ENCODE measurements at regions not wholly inside any gene's neighbourhood (a gene's known extent, or its start where the extent isn't known, plus 50 kb on each side); places are given as distances from the start of the nearest gene placed in this dataset.

GRCh38 chr1:232682248-232682647 is 52.3 kb upstream of the SIPA1L2 start:
- no peaks in the 10 kb centered on the region for H3K36me3 ChIP-seq (replicated peaks; ENCODE audit: control insufficient read depth, insufficient read depth, low read length)
- DNase-seq = no peak
- no peak overlapping the region for H3K4me3 ChIP-seq (ENCODE audit: insufficient read depth, low read depth, low read length)
- no peaks in the 10 kb centered on the region for H3K27me3 ChIP-seq (ENCODE audit: control insufficient read depth, insufficient read depth, low read length)

- Histone ChIP-seq H3K36me3 (replicated peaks; ENCODE audit: control insufficient read depth, insufficient read depth, low read length) (no peaks in the 10 kb centered on the region), H3K4me3 (ENCODE audit: insufficient read depth, low read depth, low read length) (no peak overlapping the region), H3K27me3 (ENCODE audit: control insufficient read depth, insufficient read depth, low read length) (no peaks in the 10 kb centered on the region)
- DNase-seq = no peak
These were observed 54.6 kb upstream of the SIPA1L2 start for GRCh38 chr1:232684371-232685105.

GRCh38 chr1:232686346-232686745 is 56.4 kb upstream of the SIPA1L2 start:
- Histone ChIP-seq H3K36me3 (replicated peaks; ENCODE audit: control insufficient read depth, insufficient read depth, low read length) (no peaks in the 10 kb centered on the region), H3K27me3 (ENCODE audit: control insufficient read depth, insufficient read depth, low read length) (no peaks in the 10 kb centered on the region), H3K4me3 (ENCODE audit: insufficient read depth, low read depth, low read length) (no peak overlapping the region)
- DNase-seq = no peak

- Histone ChIP-seq H3K4me3 (ENCODE audit: insufficient read depth, low read depth, low read length) (no peak overlapping the region), H3K36me3 (replicated peaks; ENCODE audit: control insufficient read depth, insufficient read depth, low read length) (no peaks in the 10 kb centered on the region), H3K27me3 (ENCODE audit: control insufficient read depth, insufficient read depth, low read length) (no peaks in the 10 kb centered on the region)
- DNase-seq = no peak
These were observed 57.4 kb upstream of the SIPA1L2 start for GRCh38 chr1:232687304-232687703.

GRCh38 chr1:232687728-232688127 is 57.8 kb upstream of the SIPA1L2 start:
- no peaks in the 10 kb centered on the region for H3K27me3 ChIP-seq (ENCODE audit: control insufficient read depth, insufficient read depth, low read length)
- H3K36me3 ChIP-seq (replicated peaks; ENCODE audit: control insufficient read depth, insufficient read depth, low read length) = no peaks in the 10 kb centered on the region
- no peak for DNase-seq
- H3K4me3 ChIP-seq (ENCODE audit: insufficient read depth, low read depth, low read length) = no peak overlapping the region

GRCh38 chr1:232688398-232688797 is 58.5 kb upstream of the SIPA1L2 start:
- no peak for DNase-seq
- Histone ChIP-seq H3K4me3 (ENCODE audit: insufficient read depth, low read depth, low read length) (no peak overlapping the region), H3K27me3 (ENCODE audit: control insufficient read depth, insufficient read depth, low read length) (no peaks in the 10 kb centered on the region), H3K36me3 (replicated peaks; ENCODE audit: control insufficient read depth, insufficient read depth, low read length) (no peaks in the 10 kb centered on the region)

- H3K4me3 ChIP-seq (ENCODE audit: insufficient read depth, low read depth, low read length) = no peak overlapping the region
- no peaks in the 10 kb centered on the region for H3K27me3 ChIP-seq (ENCODE audit: control insufficient read depth, insufficient read depth, low read length)
- no peak for DNase-seq
- no peaks in the 10 kb centered on the region for H3K36me3 ChIP-seq (replicated peaks; ENCODE audit: control insufficient read depth, insufficient read depth, low read length)
These were observed 59.8 kb upstream of the SIPA1L2 start for GRCh38 chr1:232689711-232690110.

GRCh38 chr1:232690285-232690935 is 60.5 kb upstream of the SIPA1L2 start:
- Histone ChIP-seq H3K27me3 (ENCODE audit: control insufficient read depth, insufficient read depth, low read length) (no peaks in the 10 kb centered on the region), H3K4me3 (ENCODE audit: insufficient read depth, low read depth, low read length) (no peak overlapping the region), H3K36me3 (replicated peaks; ENCODE audit: control insufficient read depth, insufficient read depth, low read length) (no peaks in the 10 kb centered on the region)
- DNase-seq = no peak

GRCh38 chr1:232694475-232694874 is 64.5 kb upstream of the SIPA1L2 start:
- H3K27me3 ChIP-seq (ENCODE audit: control insufficient read depth, insufficient read depth, low read length) = peaks cover 2% of the 10 kb centered on the region; the same call in 1 of the 2 replicates
- no peaks in the 10 kb centered on the region for H3K36me3 ChIP-seq (replicated peaks; ENCODE audit: control insufficient read depth, insufficient read depth, low read length)
- no peak overlapping the region for H3K4me3 ChIP-seq (ENCODE audit: insufficient read depth, low read depth, low read length)
- no peak for DNase-seq

GRCh38 chr1:232695621-232696385 is 65.9 kb upstream of the SIPA1L2 start:
- no peaks in the 10 kb centered on the region for H3K36me3 ChIP-seq (replicated peaks; ENCODE audit: control insufficient read depth, insufficient read depth, low read length)
- no peak overlapping the region for H3K4me3 ChIP-seq (ENCODE audit: insufficient read depth, low read depth, low read length)
- no peak for DNase-seq
- H3K27me3 ChIP-seq (ENCODE audit: control insufficient read depth, insufficient read depth, low read length) = peaks cover 2% of the 10 kb centered on the region; the same call in 1 of the 2 replicates

- no peak for DNase-seq
- no peaks in the 10 kb centered on the region for H3K36me3 ChIP-seq (replicated peaks; ENCODE audit: control insufficient read depth, insufficient read depth, low read length)
- H3K27me3 ChIP-seq (ENCODE audit: control insufficient read depth, insufficient read depth, low read length) = peaks cover 2% of the 10 kb centered on the region; the same call in 1 of the 2 replicates
- H3K4me3 ChIP-seq (ENCODE audit: insufficient read depth, low read depth, low read length) = no peak overlapping the region
These were observed 66.5 kb upstream of the SIPA1L2 start for GRCh38 chr1:232696466-232696865.

GRCh38 chr1:232697187-232697822 is 67.4 kb upstream of the SIPA1L2 start:
- no peaks in the 10 kb centered on the region for H3K36me3 ChIP-seq (replicated peaks; ENCODE audit: control insufficient read depth, insufficient read depth, low read length)
- no peak overlapping the region for H3K4me3 ChIP-seq (ENCODE audit: insufficient read depth, low read depth, low read length)
- peaks cover 2% of the 10 kb centered on the region; the same call in 1 of the 2 replicates for H3K27me3 ChIP-seq (ENCODE audit: control insufficient read depth, insufficient read depth, low read length)
- no peak for DNase-seq

GRCh38 chr1:232699814-232700213 is 69.9 kb upstream of the SIPA1L2 start:
- H3K36me3 ChIP-seq (replicated peaks; ENCODE audit: control insufficient read depth, insufficient read depth, low read length) = no peaks in the 10 kb centered on the region
- H3K4me3 ChIP-seq (ENCODE audit: insufficient read depth, low read depth, low read length) = no peak overlapping the region
- no peak for DNase-seq
- H3K27me3 ChIP-seq (ENCODE audit: control insufficient read depth, insufficient read depth, low read length) = peaks cover 2% of the 10 kb centered on the region; the same call in 1 of the 2 replicates

- Histone ChIP-seq H3K4me3 (ENCODE audit: insufficient read depth, low read depth, low read length) (no peak overlapping the region), H3K27me3 (ENCODE audit: control insufficient read depth, insufficient read depth, low read length) (no peaks in the 10 kb centered on the region), H3K36me3 (replicated peaks; ENCODE audit: control insufficient read depth, insufficient read depth, low read length) (no peaks in the 10 kb centered on the region)
- DNase-seq = no peak
These were observed 73.0 kb upstream of the SIPA1L2 start for GRCh38 chr1:232702911-232703310.

Measured in H7 (cell line).